NCI-H2171 treated with DMSO at 0.1 percent for 48 hours (cell line): ENCODE measurements at regions not wholly inside any gene's neighbourhood (a gene's known extent, or its start where the extent isn't known, plus 50 kb on each side); places are given as distances from the start of the nearest gene placed in this dataset.

ENCODE experiments used
- DNase-seq: peaks from one replicate; lab custom pipeline; 2025; lab: John Stamatoyannopoulos, UW

DNA sequence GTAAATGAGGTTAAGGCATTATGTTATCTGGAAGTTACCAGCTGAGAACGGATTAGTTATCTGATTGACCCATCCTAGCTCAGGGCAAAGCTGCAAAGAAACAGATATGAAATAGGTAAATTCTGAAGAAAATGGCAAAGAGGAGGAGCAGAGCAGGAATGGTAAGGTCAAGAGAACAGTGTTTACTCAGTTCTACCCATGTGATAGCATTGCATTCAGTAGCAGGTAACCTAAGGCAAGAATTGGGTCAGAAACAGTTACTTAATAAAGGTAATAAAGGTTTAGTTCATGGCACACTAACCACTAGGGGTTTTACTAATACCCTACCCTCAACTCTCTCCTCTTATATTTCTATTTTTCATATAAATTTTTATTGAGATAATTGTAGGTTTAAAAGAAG, 224.8 kb downstream of the ASCL1 start:
- DNase-seq: no peak

GRCh38 chr12:103196467-103196866, 239.0 kb downstream of the ASCL1 start:
- DNase-seq: no peak

DNA sequence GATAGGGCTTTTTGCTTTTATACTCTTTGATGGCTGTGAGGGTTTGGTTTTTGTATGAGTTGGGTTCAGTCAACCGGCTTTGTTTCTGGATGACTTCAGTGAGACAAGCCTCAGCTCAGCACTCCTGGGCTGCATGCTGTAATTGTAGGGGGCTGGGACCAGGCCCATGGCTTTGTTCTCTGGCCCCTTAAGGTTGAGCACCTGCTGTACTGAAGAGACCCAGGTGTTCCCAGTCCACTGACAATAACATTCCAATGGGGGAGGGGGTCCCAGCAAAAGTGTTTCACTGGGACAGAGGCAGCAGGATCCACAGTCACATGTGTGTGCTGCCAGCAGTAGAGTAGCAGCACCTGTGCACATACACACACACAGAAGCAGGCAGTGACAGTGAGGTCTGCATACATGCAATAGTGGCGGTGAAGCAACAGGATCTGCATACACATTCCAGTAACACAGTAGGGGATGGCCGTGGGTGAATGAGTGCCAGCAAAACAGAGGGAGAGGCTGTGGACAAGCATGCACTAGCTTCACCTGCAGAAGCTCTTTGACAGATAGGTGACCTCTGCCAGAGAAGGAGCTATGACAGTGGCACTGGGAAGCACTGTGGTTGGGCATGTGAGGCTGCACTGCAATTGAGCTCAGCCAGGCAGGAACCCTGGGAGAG, 240.4 kb downstream of the ASCL1 start:
- DNase-seq: no peak

DNA sequence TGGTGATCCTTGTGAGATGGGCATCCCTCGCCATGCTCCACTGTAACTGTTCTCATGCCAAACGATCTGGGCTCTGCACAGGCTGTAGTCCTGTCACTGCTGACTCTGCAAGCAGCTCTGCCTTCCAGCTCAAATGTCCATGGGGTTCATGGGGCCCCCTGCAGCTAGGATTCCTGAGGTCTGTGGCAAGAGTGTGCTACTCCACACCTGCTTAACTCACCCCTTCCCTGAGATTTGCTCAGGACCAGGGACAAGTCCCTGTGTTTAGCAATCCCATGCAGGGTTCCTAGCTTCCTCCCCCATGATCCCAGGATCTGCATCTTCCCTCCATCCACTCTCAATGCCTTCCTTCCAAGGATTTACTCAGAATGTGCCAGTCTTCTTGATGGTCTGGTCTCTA, 241.0 kb downstream of the ASCL1 start:
- DNase-seq: no peak

DNA sequence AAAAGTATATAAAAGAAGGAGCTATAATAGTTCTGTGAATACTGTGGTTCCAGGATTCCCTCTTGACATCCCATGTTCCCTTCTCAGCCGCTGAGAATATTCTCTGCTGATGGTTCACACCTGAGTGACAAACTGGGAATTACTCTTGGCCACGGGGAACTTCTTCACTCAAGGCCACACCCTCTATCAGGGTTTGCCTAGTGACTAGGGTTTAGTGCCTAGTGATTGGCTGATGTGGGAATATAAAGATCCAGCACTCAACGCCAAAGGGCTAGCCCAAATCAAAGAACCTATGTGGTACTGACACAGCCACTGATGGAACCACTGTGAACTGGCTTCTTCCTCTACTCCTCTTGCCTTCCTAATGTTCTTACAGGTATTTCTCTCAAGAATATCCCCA, 248.4 kb downstream of the ASCL1 start:
- no peak for DNase-seq

DNA sequence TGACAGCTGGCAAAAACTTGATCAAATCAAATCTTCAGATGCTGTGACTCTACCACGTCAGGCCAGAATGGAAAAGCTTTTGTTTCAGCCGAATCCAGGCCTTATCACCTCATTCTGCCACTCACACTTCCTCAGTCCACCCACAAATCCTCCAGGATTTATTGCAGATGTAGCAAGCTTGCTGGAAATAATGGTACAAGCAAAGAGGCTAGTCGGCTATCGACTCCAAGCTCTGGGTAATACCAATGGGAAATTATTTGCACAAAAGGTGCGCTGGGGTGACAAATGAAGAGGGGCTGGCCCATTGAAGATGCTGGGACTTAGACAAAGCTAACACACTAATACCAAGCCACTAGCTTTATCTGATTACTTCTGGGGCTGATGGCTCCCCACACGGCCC, 250.5 kb downstream of the ASCL1 start:
- no peak for DNase-seq

DNA sequence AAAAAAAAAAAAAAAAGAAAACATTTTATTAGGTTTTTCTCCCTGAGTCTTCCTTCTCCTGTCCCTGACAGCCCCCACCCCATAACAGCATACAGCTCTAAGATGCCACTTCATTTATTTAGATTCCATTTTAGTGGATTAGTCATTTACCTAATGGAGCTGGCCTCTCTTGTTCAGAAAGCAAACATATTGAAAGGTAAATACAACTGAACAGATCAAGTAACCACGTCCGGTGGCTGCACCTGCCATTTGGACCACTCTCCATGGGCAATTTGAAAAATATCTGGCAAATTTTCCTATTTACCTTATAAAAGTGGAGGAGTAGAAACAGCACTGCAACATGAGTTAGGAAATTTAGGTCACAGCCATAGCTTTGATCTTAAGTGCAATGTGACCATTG, 254.6 kb downstream of the C12orf42 start:
- DNase-seq: no peak

GRCh38 chr12:103244596-103244995, 251.2 kb downstream of the C12orf42 start:
- DNase-seq: no peak

DNA sequence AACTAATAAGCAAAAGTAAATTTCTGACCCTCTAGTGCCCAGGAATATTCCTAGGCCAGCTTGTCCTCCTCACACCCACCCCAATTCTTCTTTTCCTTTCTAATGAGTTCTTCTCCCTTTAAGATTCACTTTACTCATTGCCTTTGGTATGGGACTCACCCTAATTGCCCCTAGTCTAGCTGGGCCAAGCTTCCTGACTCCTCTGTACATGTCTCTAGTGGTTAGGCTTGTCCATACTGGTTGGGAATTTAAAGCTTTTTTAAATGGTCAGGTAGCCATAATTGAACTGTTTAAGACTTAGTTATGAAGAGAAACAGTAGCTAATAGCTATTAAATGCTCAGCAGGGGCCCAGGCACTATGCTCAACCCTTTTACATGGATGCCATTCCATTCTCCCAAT, 248.2 kb downstream of the C12orf42 start:
- DNase-seq: no peak

GRCh38 chr12:103249607-103250006, 246.2 kb downstream of the C12orf42 start:
- no peak for DNase-seq

GRCh38 chr12:103250487-103250886, 245.3 kb downstream of the C12orf42 start:
- no peak for DNase-seq
